Stomach (tissue), 8 donors: ENCODE measurements at regions not wholly inside any gene's neighbourhood (a gene's known extent, or its start where the extent isn't known, plus 50 kb on each side); places are given as distances from the start of the nearest gene placed in this dataset.
A peak's percentile ranks its signal among the peaks of the same experiment; 100 is the strongest.

Experiments used
- DNase-seq, 2 donors: peaks; one replicate each; pipeline versions ENCODE4 v3.0.0 to v3.0.0-alpha.2; 2013 to 2019
- H3K27ac ChIP-seq, 5 donors: fragments of 200-600 bp in 4 of 5; sonication (generic) in 4 of 5; one replicate each; pipeline ENCODE4 v1.5.1; 2013 to 2019; ENCODE audit warnings: mild to moderate bottlenecking in 1 of 5, moderate library complexity in 1 of 5
- H3K27me3 ChIP-seq, 3 donors: fragments of 200-600 bp; sonication (generic); one replicate each; pipeline ENCODE4 v1.5.1; 2017 to 2019; ENCODE audit warnings: mixed run types in 1 of 3
- H3K36me3 ChIP-seq, 4 donors: fragments of 200-600 bp; sonication (generic); 1 replicate in 3 of 4; 2 replicates in 1 of 4; pipeline ENCODE4 v1.5.1; 2016 to 2019
- H3K4me1 ChIP-seq, 4 donors: fragments of 200-600 bp; sonication (generic); one replicate each; pipeline ENCODE4 v1.5.1; 2016 to 2019
- H3K4me3 ChIP-seq, 4 donors: fragments of 200-600 bp; sonication (generic) in 3 of 4; one replicate each; pipeline ENCODE4 v1.5.1; 2016 to 2019; ENCODE audit warnings: mild to moderate bottlenecking in 1 of 4
- H3K9me3 ChIP-seq, 4 donors: fragments of 200-600 bp; sonication (generic); one replicate each; pipeline ENCODE4 v1.5.1; 2016 to 2019
- CTCF ChIP-seq, 7 experiments: fragments of 450-650 bp in 4 of 7; fragments of 200-600 bp in 3 of 7; sonication (generic) in 3 of 7; IDR thresholded peaks; one replicate each; pipeline ENCODE4 v1.5.1; 2016 to 2019; ENCODE audit warnings: antibody characterized with exemption in 7 of 7, control low read depth in 2 of 7, mild to moderate bottlenecking in 1 of 7
- EP300 ChIP-seq: sonication (generic); formaldehyde crosslinking; IDR thresholded peaks from one replicate; pipeline ENCODE4 v1.6.1; 2017; ENCODE audit warnings: antibody characterized with exemption
- POLR2A ChIP-seq, 4 donors: fragments of 450-650 bp; IDR thresholded peaks; one replicate each; pipeline ENCODE4 v1.6.1; 2016; ENCODE audit warnings: antibody characterized with exemption in 4 of 4, control low read depth in 2 of 4, mild to moderate bottlenecking in 1 of 4, moderate library complexity in 1 of 4
- POLR2AphosphoS5 ChIP-seq, 3 donors: sonication (generic); formaldehyde crosslinking; IDR thresholded peaks; one replicate each; pipeline ENCODE4 v1.6.1; 2016; ENCODE audit warnings: antibody characterized with exemption in 3 of 3
- WGBS, 5 donors: extraction: QIAGEN DNeasy Blood & Tissue Kit in 3 of 5; methylation state at CpG; one replicate each; pipeline versions ENCODE4 v1.1.5 to v1.1.7; 2013 to 2018; 5-methylcytosine and 5-hydroxymethylcytosine counted together
- intact Hi-C: fragments of 100-400 bp; cut with DNase I; formaldehyde crosslinking; loops from one replicate; pipeline ENCODE4 v1.15.1; 2023; ENCODE audit warnings: low total_unique reads
- donor health status: healthy with polysubstance abuse.
- donor health status: Bipolar disorder and iron deficiency.
- donor health status: healthy.

GRCh38 chr2:18976168-18976961, 382.1 kb downstream of the OSR1 start:
- no peaks in the 10 kb centered on the region for H3K9me3 ChIP-seq
- H3K4me3 ChIP-seq: peak overlapping the region in 1 of 4 donors; percentile 8
- DNase-seq: peak in 1 of 2 donors; percentile 66
- no peaks in the 10 kb centered on the region for H3K36me3 ChIP-seq
- intact Hi-C loops: no loop called here
- peak overlapping the region; percentile 21 to 79 (median 75) for H3K27ac ChIP-seq
- peaks cover 0 to 34% (median 18%) of the 10 kb centered on the region in 4 donors for H3K4me1 ChIP-seq
- WGBS, 5 donors: 68 to 77% (median 71%) methylated on average over 14 of the region's 14 CpGs
- TF ChIP-seq CTCF (IDR thresholded peaks at IDR 0.05) (no peak), EP300 (no peak), POLR2AphosphoS5 (IDR thresholded peaks at IDR 0.05) (peak in 2 of 3 donors; percentile 7 to 62)
- no peaks in the 10 kb centered on the region for H3K27me3 ChIP-seq

- H3K27ac ChIP-seq: peak overlapping the region; percentile 59 to 79 (median 75)
- intact Hi-C loops: no loop called here
- WGBS, 5 donors: 60 to 77% (median 71%) methylated on average over 9 of the region's 9 CpGs
Measured at GRCh38 chr2:18975506-18976167, 382.8 kb downstream of the OSR1 start.

GRCh38 chr2:18971628-18972027, 382.3 kb upstream of the NT5C1B start:
- peak in 1 of 2 donors; percentile 40 for DNase-seq
- TF ChIP-seq CTCF (IDR thresholded peaks at IDR 0.05) (no peak), POLR2AphosphoS5 (IDR thresholded peaks at IDR 0.05) (no peak), POLR2A (IDR thresholded peaks at IDR 0.05) (no peak), EP300 (no peak)
- no peak overlapping the region for H3K4me3 ChIP-seq
- H3K27ac ChIP-seq: no peak overlapping the region
- no peaks in the 10 kb centered on the region for H3K9me3 ChIP-seq
- intact Hi-C loops: no loop called here
- H3K27me3 ChIP-seq: no peaks in the 10 kb centered on the region
- no peaks in the 10 kb centered on the region for H3K36me3 ChIP-seq
- H3K4me1 ChIP-seq: peaks cover 0 to 27% (median 17%) of the 10 kb centered on the region in 4 donors

More at GRCh38 chr2:18975506-18976167, 382.8 kb downstream of the OSR1 start:
- no peaks in the 10 kb centered on the region for H3K36me3 ChIP-seq
- TF ChIP-seq CTCF (IDR thresholded peaks at IDR 0.05): no peak
- no peak for TF ChIP-seq POLR2AphosphoS5 (IDR thresholded peaks at IDR 0.05)
- no peak for TF ChIP-seq EP300
- no peak for TF ChIP-seq POLR2A (IDR thresholded peaks at IDR 0.05)
- H3K9me3 ChIP-seq: no peaks in the 10 kb centered on the region
- DNase-seq: no peak
- H3K27me3 ChIP-seq: no peaks in the 10 kb centered on the region
- H3K4me3 ChIP-seq: peak overlapping the region in 1 of 4 donors; percentile 8
- H3K4me1 ChIP-seq: peaks cover 0 to 37% (median 24%) of the 10 kb centered on the region in 4 donors

GRCh38 chr2:18971069-18971378, 381.7 kb upstream of the NT5C1B start:
- Histone ChIP-seq H3K27ac (peak overlapping the region in 1 of 5 donors; percentile 52), H3K27me3 (no peaks in the 10 kb centered on the region), H3K4me1 (peaks cover 0 to 22% (median 17%) of the 10 kb centered on the region in 4 donors), H3K36me3 (no peaks in the 10 kb centered on the region), H3K9me3 (no peaks in the 10 kb centered on the region), H3K4me3 (no peak overlapping the region)
- TF ChIP-seq CTCF (IDR thresholded peaks at IDR 0.05) (no peak), POLR2AphosphoS5 (IDR thresholded peaks at IDR 0.05) (no peak), POLR2A (IDR thresholded peaks at IDR 0.05) (no peak), EP300 (no peak)
- intact Hi-C loops: no loop called here
- DNase-seq: no peak
- 82 to 96% (median 89%) methylated on average over 3 of the region's 3 CpGs for WGBS, 5 donors
